ENCODE measurements at regions not wholly inside any gene's neighbourhood (a gene's known extent, or its start where the extent isn't known, plus 50 kb on each side); places are given as distances from the start of the nearest gene placed in this dataset.

GRCh38 chr5:124395287-124395686, 351.2 kb downstream of the ZNF608 start:
- 47 to 58% methylated on average over 11 of the region's 11 CpGs for WGBS, 2 donors
- H3K4me3 ChIP-seq = no peak overlapping the region
- H3K9me3 ChIP-seq = no peaks in the 10 kb centered on the region
- no peak overlapping the region for H3K27ac ChIP-seq
- intact Hi-C loops (cut with DNase I; ENCODE audit: low total_unique reads) = no loop called here
- H3K27me3 ChIP-seq = no peaks in the 10 kb centered on the region
- no peak for TF ChIP-seq CTCF (IDR thresholded peaks at IDR 0.05)
- TF ChIP-seq POLR2A (IDR thresholded peaks at IDR 0.05) = no peak
- no peaks in the 10 kb centered on the region for H3K36me3 ChIP-seq (ENCODE audit: low read depth, missing control alignments)
- no peaks in the 10 kb centered on the region for H3K4me1 ChIP-seq
- no peak for DNase-seq

GRCh38 chr5:124394700-124395245, 351.7 kb downstream of the ZNF608 start:
- DNase-seq = no peak

GRCh38 chr5:124393584-124394379, 352.7 kb downstream of the ZNF608 start:
- TF ChIP-seq POLR2A (IDR thresholded peaks at IDR 0.05) (no peak), CTCF (IDR thresholded peaks at IDR 0.05) (no peak)
- Histone ChIP-seq H3K27me3 (no peaks in the 10 kb centered on the region), H3K4me3 (no peak overlapping the region), H3K4me1 (no peaks in the 10 kb centered on the region), H3K27ac (no peak overlapping the region), H3K9me3 (no peaks in the 10 kb centered on the region), H3K36me3 (ENCODE audit: low read depth, missing control alignments) (no peaks in the 10 kb centered on the region)
- intact Hi-C loops (cut with DNase I; ENCODE audit: low total_unique reads) = no loop called here
- 85 to 90% methylated on average over 5 of the region's 5 CpGs for WGBS, 2 donors
- no peak for DNase-seq

More at GRCh38 chr5:124394700-124395245, 351.7 kb downstream of the ZNF608 start:
- intact Hi-C loops (cut with DNase I; ENCODE audit: low total_unique reads) = no loop called here
- no peak overlapping the region for H3K4me3 ChIP-seq
- no peaks in the 10 kb centered on the region for H3K27me3 ChIP-seq
- H3K36me3 ChIP-seq (ENCODE audit: low read depth, missing control alignments) = no peaks in the 10 kb centered on the region
- no peak overlapping the region for H3K27ac ChIP-seq
- TF ChIP-seq CTCF (IDR thresholded peaks at IDR 0.05) (no peak), POLR2A (IDR thresholded peaks at IDR 0.05) (no peak)
- H3K9me3 ChIP-seq = no peaks in the 10 kb centered on the region
- 46 to 71% methylated on average over 9 of the region's 9 CpGs for WGBS, 2 donors
- no peaks in the 10 kb centered on the region for H3K4me1 ChIP-seq

GRCh38 chr5:124383693-124384092, 362.7 kb downstream of the ZNF608 start:
- no peak overlapping the region for H3K27ac ChIP-seq

More at GRCh38 chr5:124383693-124384092, 362.7 kb downstream of the ZNF608 start:
- DNase-seq = no peak
- no peaks in the 10 kb centered on the region for H3K27me3 ChIP-seq
- no peaks in the 10 kb centered on the region for H3K4me1 ChIP-seq
- H3K36me3 ChIP-seq (ENCODE audit: low read depth, missing control alignments) = no peaks in the 10 kb centered on the region
- no peak for TF ChIP-seq CTCF (IDR thresholded peaks at IDR 0.05)
- intact Hi-C loops (cut with DNase I; ENCODE audit: low total_unique reads) = no loop called here
- H3K4me3 ChIP-seq = no peak overlapping the region
- no peaks in the 10 kb centered on the region for H3K9me3 ChIP-seq
